IgD-negative memory B cell (primary cell): ENCODE measurements at regions not wholly inside any gene's neighbourhood (a gene's known extent, or its start where the extent isn't known, plus 50 kb on each side); places are given as distances from the start of the nearest gene placed in this dataset.

Experiments
- H3K27ac Mint-ChIP-seq, 3 donors: one replicate each; pipeline ENCODE4 v1.8.0; 2020 to 2022; ENCODE audit warnings: mild to moderate bottlenecking in 3 of 3, mixed read lengths in 3 of 3, moderate library complexity in 1 of 3
- H3K27me3 Mint-ChIP-seq: one replicate; pipeline ENCODE4 v1.8.0; 2021; ENCODE audit warnings: mixed read lengths
- H3K36me3 Mint-ChIP-seq: one replicate; pipeline ENCODE4 v1.8.0; 2020; ENCODE audit warnings: mild to moderate bottlenecking, mixed read lengths
- H3K4me1 Mint-ChIP-seq, 3 donors: one replicate each; pipeline ENCODE4 v1.8.0; 2020 to 2022; ENCODE audit warnings: mixed read lengths in 3 of 3, mild to moderate bottlenecking in 1 of 3
- H3K4me3 Mint-ChIP-seq, 4 donors: one replicate each; pipeline ENCODE4 v1.8.0; 2020 to 2022; ENCODE audit warnings: mild to moderate bottlenecking in 4 of 4, mixed read lengths in 4 of 4, moderate library complexity in 3 of 4
- H3K9me3 Mint-ChIP-seq, 3 donors: one replicate each; pipeline ENCODE4 v1.8.0; 2020 to 2021; ENCODE audit warnings: mixed read lengths in 3 of 3, mild to moderate bottlenecking in 1 of 3

- Mint-ChIP-seq H3K27me3 (peaks cover 32% of the 10 kb centered on the region), H3K36me3 (peaks cover 2% of the 10 kb centered on the region), H3K4me3 (peak overlapping the region in 2 of 4 donors; percentile 17 to 71), H3K27ac (peak overlapping the region in 1 of 3 donors; percentile 26), H3K4me1 (peaks cover 19 to 26% (median 25%) of the 10 kb centered on the region in 3 donors), H3K9me3 (no peaks in the 10 kb centered on the region)
These were observed 252.5 kb upstream of the TGFBR2 start for GRCh38 chr3:30353711-30354467.

- Mint-ChIP-seq H3K27ac (peak overlapping the region in 2 of 3 donors; percentile 26 to 53), H3K4me1 (peaks cover 19 to 26% (median 25%) of the 10 kb centered on the region in 3 donors), H3K4me3 (peak overlapping the region in 1 of 4 donors; percentile 71), H3K36me3 (peaks cover 2% of the 10 kb centered on the region), H3K9me3 (no peaks in the 10 kb centered on the region), H3K27me3 (peaks cover 28% of the 10 kb centered on the region)
These were observed 251.9 kb upstream of the TGFBR2 start for GRCh38 chr3:30354513-30354912.

GRCh38 chr3:30354972-30355371, 251.4 kb upstream of the TGFBR2 start:
- H3K9me3 Mint-ChIP-seq = no peaks in the 10 kb centered on the region
- peak overlapping the region in 1 of 3 donors; percentile 53 for H3K27ac Mint-ChIP-seq
- peak overlapping the region in 1 of 4 donors; percentile 71 for H3K4me3 Mint-ChIP-seq
- H3K27me3 Mint-ChIP-seq = peaks cover 26% of the 10 kb centered on the region
- H3K4me1 Mint-ChIP-seq = peaks cover 19 to 26% (median 25%) of the 10 kb centered on the region in 3 donors
- peaks cover 2% of the 10 kb centered on the region for H3K36me3 Mint-ChIP-seq

- peaks cover 19 to 26% (median 25%) of the 10 kb centered on the region in 3 donors for H3K4me1 Mint-ChIP-seq
- H3K27ac Mint-ChIP-seq = no peak overlapping the region
- peak overlapping the region in 1 of 4 donors; percentile 3 for H3K4me3 Mint-ChIP-seq
- peaks cover 22% of the 10 kb centered on the region for H3K27me3 Mint-ChIP-seq
- H3K9me3 Mint-ChIP-seq = no peaks in the 10 kb centered on the region
- peaks cover 2% of the 10 kb centered on the region for H3K36me3 Mint-ChIP-seq
These were observed 250.8 kb upstream of the TGFBR2 start for GRCh38 chr3:30355622-30356021.

GRCh38 chr3:30356866-30357753, 249.3 kb upstream of the TGFBR2 start:
- Mint-ChIP-seq H3K27me3 (peaks cover 18% of the 10 kb centered on the region), H3K9me3 (no peaks in the 10 kb centered on the region), H3K27ac (no peak overlapping the region), H3K36me3 (peaks cover 2% of the 10 kb centered on the region), H3K4me1 (peaks cover 19 to 26% (median 25%) of the 10 kb centered on the region in 3 donors), H3K4me3 (no peak overlapping the region)

- H3K27ac Mint-ChIP-seq = no peak overlapping the region
- H3K9me3 Mint-ChIP-seq = no peaks in the 10 kb centered on the region
- H3K27me3 Mint-ChIP-seq = peaks cover 14% of the 10 kb centered on the region
- H3K4me3 Mint-ChIP-seq = no peak overlapping the region
- H3K4me1 Mint-ChIP-seq = peaks cover 19 to 26% (median 25%) of the 10 kb centered on the region in 3 donors
- H3K36me3 Mint-ChIP-seq = peaks cover 2% of the 10 kb centered on the region
These were observed 248.5 kb upstream of the TGFBR2 start for GRCh38 chr3:30357897-30358296.

- H3K4me3 Mint-ChIP-seq = no peak overlapping the region
- no peak overlapping the region for H3K27ac Mint-ChIP-seq
- H3K27me3 Mint-ChIP-seq = peaks cover 12% of the 10 kb centered on the region
- no peaks in the 10 kb centered on the region for H3K9me3 Mint-ChIP-seq
- H3K4me1 Mint-ChIP-seq = peaks cover 16 to 22% (median 22%) of the 10 kb centered on the region in 3 donors
- H3K36me3 Mint-ChIP-seq = peaks cover 2% of the 10 kb centered on the region
These were observed 247.5 kb upstream of the TGFBR2 start for GRCh38 chr3:30358871-30359270.

GRCh38 chr3:30368978-30369377, 237.4 kb upstream of the TGFBR2 start:
- no peaks in the 10 kb centered on the region for H3K4me1 Mint-ChIP-seq
- H3K4me3 Mint-ChIP-seq = no peak overlapping the region
- H3K36me3 Mint-ChIP-seq = no peaks in the 10 kb centered on the region
- H3K27me3 Mint-ChIP-seq = peaks cover 12% of the 10 kb centered on the region
- no peak overlapping the region for H3K27ac Mint-ChIP-seq
- H3K9me3 Mint-ChIP-seq = no peaks in the 10 kb centered on the region

GRCh38 chr3:30370681-30371271, 235.6 kb upstream of the TGFBR2 start:
- H3K4me1 Mint-ChIP-seq = no peaks in the 10 kb centered on the region
- peak overlapping the region in 1 of 3 donors; percentile 16 for H3K27ac Mint-ChIP-seq
- peaks cover 12% of the 10 kb centered on the region for H3K27me3 Mint-ChIP-seq

GRCh38 chr3:30372837-30373236, 233.6 kb upstream of the TGFBR2 start:
- Mint-ChIP-seq H3K4me3 (no peak overlapping the region), H3K27ac (no peak overlapping the region), H3K4me1 (no peaks in the 10 kb centered on the region), H3K9me3 (no peaks in the 10 kb centered on the region), H3K36me3 (no peaks in the 10 kb centered on the region), H3K27me3 (peaks cover 12% of the 10 kb centered on the region)

More at GRCh38 chr3:30370681-30371271, 235.6 kb upstream of the TGFBR2 start:
- H3K9me3 Mint-ChIP-seq = no peaks in the 10 kb centered on the region
- H3K36me3 Mint-ChIP-seq = no peaks in the 10 kb centered on the region
- no peak overlapping the region for H3K4me3 Mint-ChIP-seq

- Mint-ChIP-seq H3K4me3 (no peak overlapping the region), H3K27me3 (no peaks in the 10 kb centered on the region)
These were observed 221.8 kb upstream of the TGFBR2 start for GRCh38 chr3:30384546-30385072.

GRCh38 chr3:30393079-30393478, 213.3 kb upstream of the TGFBR2 start:
- peaks cover 1% of the 10 kb centered on the region for H3K36me3 Mint-ChIP-seq
- peaks cover 10% of the 10 kb centered on the region for H3K27me3 Mint-ChIP-seq
- peaks cover 0 to under 1% (median 0%) of the 10 kb centered on the region in 3 donors for H3K4me1 Mint-ChIP-seq

More at GRCh38 chr3:30384546-30385072, 221.8 kb upstream of the TGFBR2 start:
- Mint-ChIP-seq H3K36me3 (peaks cover 1% of the 10 kb centered on the region), H3K9me3 (peaks cover 0 to 9% (median 4%) of the 10 kb centered on the region in 3 donors), H3K4me1 (peaks cover 4 to 8% (median 5%) of the 10 kb centered on the region in 3 donors), H3K27ac (no peak overlapping the region)

GRCh38 chr3:30397030-30397429, 209.4 kb upstream of the TGFBR2 start:
- peaks cover 7 to 15% (median 8%) of the 10 kb centered on the region in 3 donors for H3K4me1 Mint-ChIP-seq
- H3K4me3 Mint-ChIP-seq = no peak overlapping the region
- peaks cover 0 to 2% (median 0%) of the 10 kb centered on the region in 3 donors for H3K9me3 Mint-ChIP-seq
- H3K27me3 Mint-ChIP-seq = peaks cover 10% of the 10 kb centered on the region
- H3K36me3 Mint-ChIP-seq = peaks cover 1% of the 10 kb centered on the region
- H3K27ac Mint-ChIP-seq = no peak overlapping the region

More at GRCh38 chr3:30393079-30393478, 213.3 kb upstream of the TGFBR2 start:
- peak overlapping the region in 1 of 3 donors; percentile 19 for H3K27ac Mint-ChIP-seq
- peaks cover 0 to 2% (median 2%) of the 10 kb centered on the region in 3 donors for H3K9me3 Mint-ChIP-seq
- H3K4me3 Mint-ChIP-seq = no peak overlapping the region

GRCh38 chr3:30399394-30400181, 206.8 kb upstream of the TGFBR2 start:
- Mint-ChIP-seq H3K4me3 (no peak overlapping the region), H3K4me1 (peaks cover 7 to 15% (median 8%) of the 10 kb centered on the region in 3 donors), H3K27ac (no peak overlapping the region), H3K36me3 (peaks cover 1% of the 10 kb centered on the region), H3K27me3 (peaks cover 4% of the 10 kb centered on the region), H3K9me3 (peaks cover 0 to 2% (median 0%) of the 10 kb centered on the region in 3 donors)
